H9 (cell line): ENCODE measurements at regions not wholly inside any gene's neighbourhood (a gene's known extent, or its start where the extent isn't known, plus 50 kb on each side); places are given as distances from the start of the nearest gene placed in this dataset.

Experiments
- DNase-seq: peaks from one replicate; pipeline ENCODE4 v3.0.0-alpha.2; 2017
- H2AFZ ChIP-seq: one replicate; pipeline ENCODE4 v1.6.1; 2013; ENCODE audit warnings: mild to moderate bottlenecking, low read length, control low read depth, moderate library complexity
- H2AK5ac ChIP-seq: 2 replicates; pipeline ENCODE4 v1.6.1; 2013; ENCODE audit warnings: low read length, control low read depth, mixed read lengths; ENCODE audit not compliant: insufficient read length
- H2BK120ac ChIP-seq: one replicate; pipeline ENCODE4 v1.6.1; 2013; ENCODE audit warnings: low read depth, mild to moderate bottlenecking, low read length, control low read depth, inconsistent platforms; ENCODE audit not compliant: poor library complexity, severe bottlenecking
- H2BK12ac ChIP-seq: 2 replicates; pipeline ENCODE4 v1.6.1; 2013; ENCODE audit warnings: low read length, control low read depth, mixed read lengths, low read depth; ENCODE audit not compliant: insufficient read length
- H2BK15ac ChIP-seq: 2 replicates; pipeline ENCODE4 v1.6.1; 2013; ENCODE audit warnings: low read depth, low read length, control low read depth
- H2BK20ac ChIP-seq: one replicate; pipeline ENCODE4 v1.6.1; 2013; ENCODE audit warnings: low read depth, mild to moderate bottlenecking, low read length, control low read depth, inconsistent platforms; ENCODE audit not compliant: poor library complexity, severe bottlenecking
- H2BK5ac ChIP-seq: 2 replicates; pipeline ENCODE4 v1.6.1; 2013; ENCODE audit warnings: low read length, control low read depth, mixed read lengths; ENCODE audit not compliant: insufficient read length
- H3K14ac ChIP-seq: 2 replicates; pipeline ENCODE4 v1.6.1; 2013; ENCODE audit warnings: low read length, control low read depth; ENCODE audit not compliant: insufficient read depth
- H3K18ac ChIP-seq: 2 replicates; pipeline ENCODE4 v1.6.1; 2013; ENCODE audit warnings: low read depth, mild to moderate bottlenecking, mixed read lengths, low read length, control low read depth; ENCODE audit not compliant: insufficient read length
- H3K23ac ChIP-seq: 2 replicates; pipeline ENCODE4 v1.6.1; 2013; ENCODE audit warnings: low read length, control low read depth, mixed read lengths, low read depth; ENCODE audit not compliant: insufficient read length
- H3K23me2 ChIP-seq: 2 replicates; pipeline ENCODE4 v1.6.1; 2013; ENCODE audit warnings: low read depth, mild to moderate bottlenecking, mixed read lengths, low read length, control low read depth; ENCODE audit not compliant: insufficient read length, poor library complexity, severe bottlenecking
- H3K27ac ChIP-seq: 2 replicates; pipeline ENCODE4 v1.5.1; 2013; ENCODE audit warnings: low read length, control low read depth, mixed read lengths, low read depth; ENCODE audit not compliant: insufficient read length
- H3K27me3 ChIP-seq: 2 replicates; pipeline ENCODE4 v1.6.1; 2013; ENCODE audit warnings: low read length, control low read depth, inconsistent platforms; ENCODE audit not compliant: insufficient read depth
- H3K4ac ChIP-seq: 2 replicates; pipeline ENCODE4 v1.6.1; 2013; ENCODE audit warnings: low read depth, mild to moderate bottlenecking, control low read depth, inconsistent platforms, low read length, moderate library complexity
- H3K4me1 ChIP-seq: 2 replicates; pipeline ENCODE4 v1.6.1; 2013; ENCODE audit warnings: low read length, control low read depth, inconsistent platforms; ENCODE audit not compliant: insufficient read depth
- H3K4me2 ChIP-seq: 2 replicates; pipeline ENCODE4 v1.6.1; 2013; ENCODE audit warnings: low read length, control low read depth, mixed read lengths; ENCODE audit not compliant: insufficient read length, insufficient read depth
- H3K56ac ChIP-seq: 2 replicates; pipeline ENCODE4 v1.6.1; 2013; ENCODE audit warnings: low read depth, mild to moderate bottlenecking, mixed read lengths, low read length, control low read depth; ENCODE audit not compliant: insufficient read length
- H3K79me1 ChIP-seq: 2 replicates; pipeline ENCODE4 v1.6.1; 2013; ENCODE audit warnings: low read depth, mild to moderate bottlenecking, moderate library complexity, low read length, control low read depth, inconsistent platforms; ENCODE audit not compliant: insufficient read depth, poor library complexity, severe bottlenecking
- H3K79me2 ChIP-seq: 2 replicates; pipeline ENCODE4 v1.6.1; 2013; ENCODE audit warnings: low read length, control low read depth, inconsistent platforms; ENCODE audit not compliant: insufficient read depth
- H3K9ac ChIP-seq: 2 replicates; pipeline ENCODE4 v1.6.1; 2013; ENCODE audit warnings: low read length, control low read depth, mixed read lengths; ENCODE audit not compliant: insufficient read length; ENCODE audit errors: extremely low read depth
- H3K9me3 ChIP-seq: one replicate; pipeline ENCODE4 v1.6.1; 2013; ENCODE audit warnings: low read depth, low read length, inconsistent platforms; ENCODE audit not compliant: control insufficient read depth
- H3T11ph ChIP-seq: one replicate; pipeline ENCODE4 v1.6.1; 2013; ENCODE audit warnings: mild to moderate bottlenecking, low read length, control low read depth, inconsistent platforms
- H4K20me1 ChIP-seq: one replicate; pipeline ENCODE4 v1.6.1; 2013; ENCODE audit not compliant: control insufficient read depth, insufficient read length, insufficient read depth
- H4K5ac ChIP-seq: 2 replicates; pipeline ENCODE4 v1.6.1; 2013; ENCODE audit warnings: low read depth, mild to moderate bottlenecking, mixed read lengths, low read length, control low read depth; ENCODE audit not compliant: insufficient read length
- H4K8ac ChIP-seq: replicated peaks from 2 replicates; pipeline ENCODE4 v1.6.1; 2013; ENCODE audit warnings: low read length, control low read depth, mixed read lengths, low read depth; ENCODE audit not compliant: insufficient read length
- H4K91ac ChIP-seq: 2 replicates; pipeline ENCODE4 v1.6.1; 2013; ENCODE audit warnings: low read depth, mild to moderate bottlenecking, moderate library complexity, mixed read lengths, low read length, control low read depth; ENCODE audit not compliant: insufficient read length
- H3K27ac Mint-ChIP-seq, 3 experiments: 2 replicates in 2 of 3; 3 replicates in 1 of 3; pipeline ENCODE4 v1.8.0; 2020 to 2021; ENCODE audit warnings: mixed read lengths in 3 of 3, mild to moderate bottlenecking in 1 of 3, moderate library complexity in 1 of 3
- H3K27me3 Mint-ChIP-seq: 2 replicates; pipeline ENCODE4 v1.8.0; 2021; ENCODE audit warnings: low read depth, mild to moderate bottlenecking, moderate library complexity, mixed read lengths
- H3K36me3 Mint-ChIP-seq, 3 experiments: 2 replicates in 2 of 3; 3 replicates in 1 of 3; pipeline ENCODE4 v1.8.0; 2020 to 2021; ENCODE audit warnings: low read depth in 3 of 3, mixed read lengths in 3 of 3; ENCODE audit not compliant: insufficient read depth in 1 of 3
- H3K4me1 Mint-ChIP-seq, 2 experiments: 2 replicates each; pipeline ENCODE4 v1.8.0; 2020; ENCODE audit warnings: mixed read lengths in 2 of 2
- H3K4me3 Mint-ChIP-seq, 2 experiments: 2 replicates in 1 of 2; 3 replicates in 1 of 2; pipeline ENCODE4 v1.8.0; 2020 to 2021; ENCODE audit warnings: mild to moderate bottlenecking in 2 of 2, mixed read lengths in 2 of 2, moderate library complexity in 1 of 2
- H3K9me3 Mint-ChIP-seq, 2 experiments: 2 replicates in 1 of 2; 3 replicates in 1 of 2; pipeline ENCODE4 v1.8.0; 2020; ENCODE audit warnings: mild to moderate bottlenecking in 2 of 2, mixed read lengths in 2 of 2, moderate library complexity in 1 of 2
- CTCF ChIP-seq: fragments of 200-600 bp; sonication (generic); conservative IDR thresholded peaks from 3 replicates; pipeline ENCODE4 v1.8.0; 2021; ENCODE audit warnings: antibody characterized with exemption, mild to moderate bottlenecking
- WGBS: extraction: QIAGEN DNeasy Blood & Tissue Kit; methylation state at CpG from one replicate; pipeline ENCODE4 v1.1.7; 2013; ENCODE audit warnings: missing lambda C conversion rate, low lambda C conversion rate, mixed read lengths; ENCODE audit not compliant: insufficient read length; ENCODE audit errors: extremely low coverage; 5-methylcytosine and 5-hydroxymethylcytosine counted together

GRCh38 chr3:43169987-43170386 lies 64.1 kb upstream of the POMGNT2 start:
- Histone ChIP-seq H2AFZ (no peak overlapping the region), H3K9me3 (no peaks in the 10 kb centered on the region), H4K20me1 (no peaks in the 10 kb centered on the region), H2BK5ac (no peak overlapping the region), H2BK12ac (no peak overlapping the region), H2BK120ac (no peak overlapping the region), H2AK5ac (no peak overlapping the region), H4K5ac (no peak overlapping the region), H3K4ac (no peak overlapping the region), H4K91ac (no peak overlapping the region), H2BK15ac (no peak overlapping the region), H3K79me1 (no peaks in the 10 kb centered on the region), H2BK20ac (no peak overlapping the region), H3T11ph (no peak overlapping the region), H3K56ac (no peak overlapping the region), H4K8ac (no peak overlapping the region), H3K4me2 (no peak overlapping the region), H3K23ac (no peak overlapping the region), H3K9ac (no peak overlapping the region), H3K18ac (no peak overlapping the region), H3K4me1 (no peaks in the 10 kb centered on the region), H3K14ac (no peak overlapping the region), H3K23me2 (no peaks in the 10 kb centered on the region), H3K27me3 (no peaks in the 10 kb centered on the region), H3K27ac (no peak overlapping the region), H3K79me2 (no peaks in the 10 kb centered on the region)
- no peak overlapping the region for H3K27ac Mint-ChIP-seq
- WGBS, result no CpG with 5 or more reads among the region's 4 CpGs
- H3K4me3 Mint-ChIP-seq, result no peak overlapping the region
- H3K36me3 Mint-ChIP-seq, result peaks cover 1 to 20% (median 6%) of the 10 kb centered on the region in 3 experiments; a peak in 5 of 7 replicates
- H3K27me3 Mint-ChIP-seq, result no peaks in the 10 kb centered on the region; the same call in 1 of the 2 replicates
- no peak for TF ChIP-seq CTCF
- peaks cover 7 to 11% of the 10 kb centered on the region in 2 experiments for H3K4me1 Mint-ChIP-seq
- H3K9me3 Mint-ChIP-seq, result peaks cover 20 to 23% of the 10 kb centered on the region in 2 experiments
- DNase-seq, result no peak
